HAP-1 (cell line): ENCODE measurements at regions not wholly inside any gene's neighbourhood (a gene's known extent, or its start where the extent isn't known, plus 50 kb on each side); places are given as distances from the start of the nearest gene placed in this dataset.

ENCODE experiments used
- DNase-seq, 2 experiments: peaks; one replicate each; pipeline ENCODE4 v3.0.0-alpha.2; 2016 to 2020; ENCODE audit warnings: low spot score in 2 of 2
- H3K27me3 ChIP-seq: fragments of 250-450 bp; sonication (Bioruptor Pico); 2 replicates; pipeline ENCODE4 v1.5.1; 2020; ENCODE audit warnings: low read depth, mild to moderate bottlenecking, moderate library complexity
- H3K36me3 ChIP-seq: fragments of 250-450 bp; sonication (Bioruptor Pico); replicated peaks from 2 replicates; pipeline ENCODE4 v1.5.1; 2020; ENCODE audit warnings: mild to moderate bottlenecking
- H3K4me1 ChIP-seq: fragments of 250-450 bp; sonication (Bioruptor Pico); 2 replicates; pipeline ENCODE4 v1.5.1; 2020; ENCODE audit warnings: mild to moderate bottlenecking
- H3K4me3 ChIP-seq: fragments of 250-450 bp; sonication (Bioruptor Pico); 2 replicates; pipeline ENCODE4 v1.5.1; 2020; ENCODE audit warnings: mild to moderate bottlenecking, moderate library complexity
- H3K9me3 ChIP-seq: fragments of 250-450 bp; sonication (Bioruptor Pico); 2 replicates; pipeline ENCODE4 v1.5.1; 2020; ENCODE audit warnings: mild to moderate bottlenecking, moderate library complexity
- in situ Hi-C: fragments of 300-500 bp; cut with MboI; formaldehyde crosslinking; loops from 3 replicates; pipeline ENCODE4 v1.14.3; 2020; ENCODE audit warnings: low sequenced_read_pairs, inconsistent platforms, mixed read lengths

- no peaks in the 10 kb centered on the region for H3K9me3 ChIP-seq
- no peak for DNase-seq
- H3K27me3 ChIP-seq, result no peaks in the 10 kb centered on the region
- in situ Hi-C loops, result no loop called here
- no peaks in the 10 kb centered on the region for H3K4me1 ChIP-seq
- no peaks in the 10 kb centered on the region for H3K36me3 ChIP-seq
- H3K4me3 ChIP-seq, result no peak overlapping the region
Observed at GRCh38 chr13:33999811-34000605, 182.1 kb downstream of the RFC3 start.

- in situ Hi-C loops, result no loop called here
- Histone ChIP-seq H3K4me3 (no peak overlapping the region), H3K9me3 (no peaks in the 10 kb centered on the region), H3K36me3 (no peaks in the 10 kb centered on the region), H3K4me1 (no peaks in the 10 kb centered on the region), H3K27me3 (no peaks in the 10 kb centered on the region)
- DNase-seq, result no peak
Observed at GRCh38 chr13:34000955-34001354, 183.0 kb downstream of the RFC3 start.

- in situ Hi-C loops, result no loop called here
Observed at GRCh38 chr13:34001389-34001788, 183.4 kb downstream of the RFC3 start.

GRCh38 chr13:34002141-34002540 lies 184.2 kb downstream of the RFC3 start:
- Histone ChIP-seq H3K36me3 (no peaks in the 10 kb centered on the region), H3K4me3 (no peak overlapping the region), H3K4me1 (peaks cover 7% of the 10 kb centered on the region), H3K9me3 (no peaks in the 10 kb centered on the region), H3K27me3 (no peaks in the 10 kb centered on the region)
- in situ Hi-C loops, result no loop called here
- DNase-seq, result no peak

More at GRCh38 chr13:34001389-34001788, 183.4 kb downstream of the RFC3 start:
- Histone ChIP-seq H3K4me1 (no peaks in the 10 kb centered on the region; the same call in 1 of the 2 replicates), H3K27me3 (no peaks in the 10 kb centered on the region), H3K4me3 (no peak overlapping the region), H3K9me3 (no peaks in the 10 kb centered on the region), H3K36me3 (no peaks in the 10 kb centered on the region)
- no peak for DNase-seq

- DNase-seq, result no peak
- no peaks in the 10 kb centered on the region for H3K27me3 ChIP-seq
- H3K36me3 ChIP-seq, result no peaks in the 10 kb centered on the region
- in situ Hi-C loops, result no loop called here
- no peak overlapping the region for H3K4me3 ChIP-seq
- H3K9me3 ChIP-seq, result no peaks in the 10 kb centered on the region
- H3K4me1 ChIP-seq, result peaks cover 8% of the 10 kb centered on the region
Observed at GRCh38 chr13:34002924-34003323, 185.0 kb downstream of the RFC3 start.

GRCh38 chr13:34003656-34004055 lies 185.7 kb downstream of the RFC3 start:
- no peaks in the 10 kb centered on the region for H3K36me3 ChIP-seq
- DNase-seq, result no peak
- H3K4me3 ChIP-seq, result no peak overlapping the region
- H3K4me1 ChIP-seq, result peaks cover 8% of the 10 kb centered on the region
- in situ Hi-C loops, result no loop called here
- H3K9me3 ChIP-seq, result no peaks in the 10 kb centered on the region
- H3K27me3 ChIP-seq, result no peaks in the 10 kb centered on the region

GRCh38 chr13:34004676-34005075 lies 186.7 kb downstream of the RFC3 start:
- Histone ChIP-seq H3K36me3 (no peaks in the 10 kb centered on the region), H3K4me1 (peaks cover 8% of the 10 kb centered on the region), H3K27me3 (no peaks in the 10 kb centered on the region), H3K9me3 (no peaks in the 10 kb centered on the region), H3K4me3 (no peak overlapping the region)
- in situ Hi-C loops, result no loop called here
- DNase-seq, result no peak

- no peak overlapping the region for H3K4me3 ChIP-seq
- H3K9me3 ChIP-seq, result no peaks in the 10 kb centered on the region
- H3K4me1 ChIP-seq, result peaks cover 8% of the 10 kb centered on the region
- H3K36me3 ChIP-seq, result no peaks in the 10 kb centered on the region
- H3K27me3 ChIP-seq, result no peaks in the 10 kb centered on the region
- DNase-seq, result no peak
- in situ Hi-C loops, result no loop called here
Observed at GRCh38 chr13:34006011-34006410, 188.1 kb downstream of the RFC3 start.

- Histone ChIP-seq H3K4me1 (peaks cover 6% of the 10 kb centered on the region), H3K4me3 (no peak overlapping the region), H3K27me3 (no peaks in the 10 kb centered on the region), H3K36me3 (no peaks in the 10 kb centered on the region), H3K9me3 (no peaks in the 10 kb centered on the region)
- DNase-seq, result no peak
- in situ Hi-C loops, result no loop called here
Observed at GRCh38 chr13:34011552-34012085, 193.7 kb downstream of the RFC3 start.

GRCh38 chr13:34012382-34012781 lies 194.4 kb downstream of the RFC3 start:
- no peaks in the 10 kb centered on the region for H3K9me3 ChIP-seq
- H3K27me3 ChIP-seq, result no peaks in the 10 kb centered on the region
- in situ Hi-C loops, result no loop called here
- DNase-seq, result no peak
- H3K4me3 ChIP-seq, result no peak overlapping the region
- no peaks in the 10 kb centered on the region for H3K36me3 ChIP-seq
- no peaks in the 10 kb centered on the region for H3K4me1 ChIP-seq

GRCh38 chr13:34013061-34013460 lies 195.1 kb downstream of the RFC3 start:
- no peaks in the 10 kb centered on the region for H3K9me3 ChIP-seq
- no peaks in the 10 kb centered on the region for H3K27me3 ChIP-seq
- DNase-seq, result no peak
- no peaks in the 10 kb centered on the region for H3K36me3 ChIP-seq
- no peak overlapping the region for H3K4me3 ChIP-seq
- H3K4me1 ChIP-seq, result no peaks in the 10 kb centered on the region
- in situ Hi-C loops, result no loop called here

- Histone ChIP-seq H3K36me3 (no peaks in the 10 kb centered on the region), H3K4me3 (no peak overlapping the region), H3K9me3 (no peaks in the 10 kb centered on the region), H3K27me3 (no peaks in the 10 kb centered on the region), H3K4me1 (no peaks in the 10 kb centered on the region)
- in situ Hi-C loops, result no loop called here
- no peak for DNase-seq
Observed at GRCh38 chr13:34017231-34017630, 199.3 kb downstream of the RFC3 start.

GRCh38 chr13:34019870-34020269 lies 201.9 kb downstream of the RFC3 start:
- in situ Hi-C loops, result no loop called here
- Histone ChIP-seq H3K4me1 (no peaks in the 10 kb centered on the region), H3K27me3 (no peaks in the 10 kb centered on the region), H3K36me3 (no peaks in the 10 kb centered on the region), H3K4me3 (no peak overlapping the region), H3K9me3 (no peaks in the 10 kb centered on the region)
- no peak for DNase-seq

- Histone ChIP-seq H3K36me3 (no peaks in the 10 kb centered on the region), H3K4me3 (no peak overlapping the region), H3K4me1 (no peaks in the 10 kb centered on the region), H3K9me3 (no peaks in the 10 kb centered on the region), H3K27me3 (no peaks in the 10 kb centered on the region)
- in situ Hi-C loops, result no loop called here
- no peak for DNase-seq
Observed at GRCh38 chr13:34020388-34020787, 202.4 kb downstream of the RFC3 start.
